Sigmoid colon (tissue), 6 donors: ENCODE measurements at regions not wholly inside any gene's neighbourhood (a gene's known extent, or its start where the extent isn't known, plus 50 kb on each side); places are given as distances from the start of the nearest gene placed in this dataset.

Experiments used
- DNase-seq: peaks from one replicate; pipeline ENCODE4 v3.0.0-alpha.2; 2019
- H3K27ac ChIP-seq, 4 donors: fragments of 200-600 bp; sonication (generic); one replicate each; pipeline ENCODE4 v1.5.1; 2016 to 2019; ENCODE audit warnings: mild to moderate bottlenecking in 1 of 4
- H3K27me3 ChIP-seq, 3 donors: fragments of 200-600 bp; sonication (generic); one replicate each; pipeline ENCODE4 v1.5.1; 2019; ENCODE audit warnings: mild to moderate bottlenecking in 1 of 3
- H3K36me3 ChIP-seq, 4 donors: fragments of 200-600 bp; sonication (generic); one replicate each; pipeline ENCODE4 v1.5.1; 2016 to 2019
- H3K4me1 ChIP-seq, 4 donors: fragments of 200-600 bp; sonication (generic); one replicate each; pipeline ENCODE4 v1.5.1; 2017 to 2019
- H3K4me3 ChIP-seq, 4 donors: fragments of 200-600 bp; sonication (generic); one replicate each; pipeline ENCODE4 v1.5.1; 2017 to 2019; ENCODE audit warnings: mild to moderate bottlenecking in 2 of 4, moderate library complexity in 1 of 4
- H3K9me3 ChIP-seq, 4 donors: fragments of 200-600 bp in 3 of 4; sonication (generic) in 3 of 4; one replicate each; pipeline versions ENCODE4 v1.5.1 to v1.6.1; 2013 to 2019
- CTCF ChIP-seq, 4 experiments: fragments of 450-650 bp in 3 of 4; fragments of 200-600 bp in 1 of 4; IDR thresholded peaks; one replicate each; pipeline ENCODE4 v1.5.1; 2016 to 2019; ENCODE audit warnings: antibody characterized with exemption in 4 of 4, mild to moderate bottlenecking in 3 of 4, moderate library complexity in 2 of 4
- EP300 ChIP-seq, 4 donors: sonication (generic); formaldehyde crosslinking; IDR thresholded peaks; one replicate each; pipeline ENCODE4 v1.6.1; 2017; ENCODE audit warnings: antibody characterized with exemption in 4 of 4
- POLR2A ChIP-seq, 2 donors: fragments of 450-650 bp; IDR thresholded peaks; one replicate each; pipeline ENCODE4 v1.6.1; 2016; ENCODE audit warnings: antibody characterized with exemption in 2 of 2, mild to moderate bottlenecking in 2 of 2, moderate library complexity in 2 of 2
- POLR2AphosphoS5 ChIP-seq, 4 donors: sonication (generic); formaldehyde crosslinking; IDR thresholded peaks; one replicate each; pipeline ENCODE4 v1.6.1; 2017; ENCODE audit warnings: antibody characterized with exemption in 4 of 4
- WGBS, 2 donors: extraction: QIAGEN DNeasy Blood & Tissue Kit; methylation state at CpG; one replicate each; pipeline ENCODE4 v1.1.7; 2013; 5-methylcytosine and 5-hydroxymethylcytosine counted together
- intact Hi-C: fragments of 100-400 bp; cut with DNase I; formaldehyde crosslinking; loops from one replicate; pipeline ENCODE4 v1.15.1; 2023
- donor health status: healthy with polysubstance abuse.
- donor health status: healthy.

GRCh38 chr2:19664646-19665045, 237.1 kb downstream of the TTC32 start:
- H3K27ac ChIP-seq: no peak overlapping the region
- no peaks in the 10 kb centered on the region for H3K9me3 ChIP-seq
- peaks cover 0 to 5% (median 0%) of the 10 kb centered on the region in 3 donors for H3K27me3 ChIP-seq
- no peak overlapping the region for H3K4me3 ChIP-seq
- peaks cover 0 to 7% (median 4%) of the 10 kb centered on the region in 4 donors for H3K4me1 ChIP-seq
- DNase-seq: no peak
- no peak for TF ChIP-seq POLR2AphosphoS5 (IDR thresholded peaks at IDR 0.05)
- TF ChIP-seq POLR2A (IDR thresholded peaks at IDR 0.05): no peak
- TF ChIP-seq EP300 (IDR thresholded peaks at IDR 0.05): no peak
- TF ChIP-seq CTCF (IDR thresholded peaks at IDR 0.05): no peak
- 76 to 77% methylated on average over 4 of the region's 4 CpGs for WGBS, 2 donors
- intact Hi-C loops: no loop called here
- no peaks in the 10 kb centered on the region for H3K36me3 ChIP-seq

GRCh38 chr2:19659024-19659792, 242.6 kb downstream of the TTC32 start:
- no peak overlapping the region for H3K4me3 ChIP-seq
- H3K27ac ChIP-seq: no peak overlapping the region
- no peaks in the 10 kb centered on the region for H3K36me3 ChIP-seq
- no peak for TF ChIP-seq CTCF (IDR thresholded peaks at IDR 0.05)
- no peak for TF ChIP-seq POLR2AphosphoS5 (IDR thresholded peaks at IDR 0.05)
- TF ChIP-seq EP300 (IDR thresholded peaks at IDR 0.05): no peak
- TF ChIP-seq POLR2A (IDR thresholded peaks at IDR 0.05): no peak
- 75 to 84% methylated on average over 3 of the region's 3 CpGs for WGBS, 2 donors
- no peaks in the 10 kb centered on the region for H3K27me3 ChIP-seq
- intact Hi-C loops: no loop called here
- no peaks in the 10 kb centered on the region for H3K9me3 ChIP-seq
- H3K4me1 ChIP-seq: no peaks in the 10 kb centered on the region
- DNase-seq: no peak

GRCh38 chr2:19656011-19656410, 245.8 kb downstream of the TTC32 start:
- no peak for DNase-seq
- H3K36me3 ChIP-seq: no peaks in the 10 kb centered on the region
- 86 to 90% methylated on average over 1 of the region's 1 CpG for WGBS, 2 donors
- no peak overlapping the region for H3K4me3 ChIP-seq
- no peaks in the 10 kb centered on the region for H3K4me1 ChIP-seq
- intact Hi-C loops: no loop called here
- no peak overlapping the region for H3K27ac ChIP-seq
- H3K9me3 ChIP-seq: no peaks in the 10 kb centered on the region
- H3K27me3 ChIP-seq: no peaks in the 10 kb centered on the region
- TF ChIP-seq POLR2AphosphoS5 (IDR thresholded peaks at IDR 0.05): no peak
- no peak for TF ChIP-seq POLR2A (IDR thresholded peaks at IDR 0.05)
- TF ChIP-seq CTCF (IDR thresholded peaks at IDR 0.05): no peak
- no peak for TF ChIP-seq EP300 (IDR thresholded peaks at IDR 0.05)

GRCh38 chr2:19654310-19655090, 247.3 kb downstream of the TTC32 start:
- 85 to 87% methylated on average over 9 of the region's 9 CpGs for WGBS, 2 donors
- Histone ChIP-seq H3K4me1 (no peaks in the 10 kb centered on the region), H3K9me3 (no peaks in the 10 kb centered on the region), H3K36me3 (no peaks in the 10 kb centered on the region), H3K4me3 (no peak overlapping the region), H3K27me3 (no peaks in the 10 kb centered on the region), H3K27ac (no peak overlapping the region)
- DNase-seq: no peak
- intact Hi-C loops: no loop called here
- TF ChIP-seq POLR2AphosphoS5 (IDR thresholded peaks at IDR 0.05): no peak
- no peak for TF ChIP-seq EP300 (IDR thresholded peaks at IDR 0.05)
- no peak for TF ChIP-seq POLR2A (IDR thresholded peaks at IDR 0.05)
- no peak for TF ChIP-seq CTCF (IDR thresholded peaks at IDR 0.05)
